ENCODE measurements at regions not wholly inside any gene's neighbourhood (a gene's known extent, or its start where the extent isn't known, plus 50 kb on each side); places are given as distances from the start of the nearest gene placed in this dataset.

DNA sequence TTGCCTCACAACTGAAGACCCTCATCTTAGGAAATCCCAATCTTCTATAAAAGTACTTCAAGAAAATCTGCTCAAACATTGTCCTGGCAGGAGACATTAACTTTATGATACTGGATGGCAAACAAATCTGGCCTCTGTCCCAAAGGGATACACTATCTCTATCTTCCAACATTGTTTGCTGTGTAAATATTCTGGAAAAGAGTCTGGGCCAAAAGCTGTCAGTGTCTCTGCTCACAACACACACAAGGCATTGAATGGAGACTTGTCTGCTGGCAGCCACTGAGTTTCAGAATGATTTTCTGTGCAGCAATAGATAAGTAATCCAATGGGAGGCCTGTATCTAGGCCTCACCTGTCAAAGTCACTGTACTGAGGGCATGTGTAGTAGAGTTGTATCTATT lies 471.1 kb downstream of the DMAC1 start:
- dilution Hi-C loops (cut with MboI; ENCODE audit: extremely low pct_ligation_motif_present, low sequenced_read_pairs): no loop called here
- Histone ChIP-seq H3K4me2 (ENCODE audit: control insufficient read depth, extremely low read depth, insufficient read depth, low read depth, low read length) (no peak overlapping the region), H3K27me3 (ENCODE audit: control insufficient read depth, extremely low read depth, insufficient read depth, low read length) (no peaks in the 10 kb centered on the region), H3K9me3 (ENCODE audit: control insufficient read depth, low read depth, low read length) (no peaks in the 10 kb centered on the region), H3K9me1 (ENCODE audit: control insufficient read depth, extremely low read depth, insufficient read depth, low read length) (no peaks in the 10 kb centered on the region), H2AFZ (ENCODE audit: control insufficient read depth, low read length) (no peak overlapping the region), H4K20me1 (ENCODE audit: control insufficient read depth, extremely low read depth, insufficient read depth, low read length) (no peaks in the 10 kb centered on the region), H3K9ac (ENCODE audit: control insufficient read depth, extremely low read depth, insufficient read depth, low read length) (no peak overlapping the region), H3K36me3 (ENCODE audit: control insufficient read depth in 2 of 2, extremely low read depth in 1 of 2, insufficient read depth in 2 of 2, low read length in 2 of 2) (no peaks in the 10 kb centered on the region), H3K4me1 (ENCODE audit: control insufficient read depth, extremely low read depth, insufficient read depth, low read length) (no peaks in the 10 kb centered on the region), H3K27ac (ENCODE audit: control insufficient read depth, insufficient read depth, low read length) (no peak overlapping the region), H3K79me2 (ENCODE audit: control insufficient read depth, insufficient read depth, low read length) (no peaks in the 10 kb centered on the region), H3K4me3 (ENCODE audit: control insufficient read depth in 2 of 3, extremely low read depth in 1 of 3, insufficient read depth in 2 of 3, low read depth in 1 of 3, low read length in 3 of 3) (no peak overlapping the region)
- FAIRE-seq: no peak
- DNase-seq (ENCODE audit: low read depth, low spot score): no peak
- TF ChIP-seq, protein P1, sequence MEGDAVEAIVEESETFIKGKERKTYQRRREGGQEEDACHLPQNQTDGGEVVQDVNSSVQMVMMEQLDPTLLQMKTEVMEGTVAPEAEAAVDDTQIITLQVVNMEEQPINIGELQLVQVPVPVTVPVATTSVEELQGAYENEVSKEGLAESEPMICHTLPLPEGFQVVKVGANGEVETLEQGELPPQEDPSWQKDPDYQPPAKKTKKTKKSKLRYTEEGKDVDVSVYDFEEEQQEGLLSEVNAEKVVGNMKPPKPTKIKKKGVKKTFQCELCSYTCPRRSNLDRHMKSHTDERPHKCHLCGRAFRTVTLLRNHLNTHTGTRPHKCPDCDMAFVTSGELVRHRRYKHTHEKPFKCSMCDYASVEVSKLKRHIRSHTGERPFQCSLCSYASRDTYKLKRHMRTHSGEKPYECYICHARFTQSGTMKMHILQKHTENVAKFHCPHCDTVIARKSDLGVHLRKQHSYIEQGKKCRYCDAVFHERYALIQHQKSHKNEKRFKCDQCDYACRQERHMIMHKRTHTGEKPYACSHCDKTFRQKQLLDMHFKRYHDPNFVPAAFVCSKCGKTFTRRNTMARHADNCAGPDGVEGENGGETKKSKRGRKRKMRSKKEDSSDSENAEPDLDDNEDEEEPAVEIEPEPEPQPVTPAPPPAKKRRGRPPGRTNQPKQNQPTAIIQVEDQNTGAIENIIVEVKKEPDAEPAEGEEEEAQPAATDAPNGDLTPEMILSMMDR (optimal IDR thresholded peaks at IDR 0.05 in 1 of 3, IDR thresholded peaks at IDR 0.05 in 1 of 3, conservative IDR thresholded peaks at IDR 0.05 in 1 of 3; ENCODE audit: extremely low read depth in 1 of 3, insufficient read depth in 2 of 3, low read length in 3 of 3): no peak
- no peak for TF ChIP-seq EZH2 (IDR thresholded peaks at IDR 0.05; ENCODE audit: low read length)

DNA sequence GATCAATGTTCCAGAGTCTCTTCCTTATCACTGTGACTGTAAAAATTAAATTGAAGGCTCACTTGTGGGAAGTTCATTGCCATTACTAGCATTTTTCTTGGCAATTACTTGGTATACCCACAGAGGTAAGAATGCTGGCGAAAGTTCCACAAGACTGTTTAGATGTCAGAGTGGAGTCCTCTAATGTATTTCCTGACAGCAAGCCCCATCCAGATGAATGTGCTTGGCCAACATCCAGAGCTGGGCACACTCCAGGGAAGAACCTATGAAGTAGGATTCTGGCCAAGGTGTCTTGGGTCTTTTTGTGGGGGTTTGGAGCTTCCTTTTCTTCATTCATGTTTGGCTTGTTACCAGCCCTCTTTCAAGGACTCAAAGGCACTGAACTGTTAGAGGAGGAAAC lies 473.6 kb downstream of the DMAC1 start:
- Histone ChIP-seq H3K27me3 (ENCODE audit: control insufficient read depth, extremely low read depth, insufficient read depth, low read length) (no peaks in the 10 kb centered on the region), H3K79me2 (ENCODE audit: control insufficient read depth, insufficient read depth, low read length) (no peaks in the 10 kb centered on the region), H3K4me1 (ENCODE audit: control insufficient read depth, extremely low read depth, insufficient read depth, low read length) (no peaks in the 10 kb centered on the region), H3K36me3 (ENCODE audit: control insufficient read depth in 2 of 2, extremely low read depth in 1 of 2, insufficient read depth in 2 of 2, low read length in 2 of 2) (no peaks in the 10 kb centered on the region), H3K9ac (ENCODE audit: control insufficient read depth, extremely low read depth, insufficient read depth, low read length) (no peak overlapping the region), H2AFZ (ENCODE audit: control insufficient read depth, low read length) (no peak overlapping the region), H3K27ac (ENCODE audit: control insufficient read depth, insufficient read depth, low read length) (no peak overlapping the region), H4K20me1 (ENCODE audit: control insufficient read depth, extremely low read depth, insufficient read depth, low read length) (no peaks in the 10 kb centered on the region), H3K9me1 (ENCODE audit: control insufficient read depth, extremely low read depth, insufficient read depth, low read length) (no peaks in the 10 kb centered on the region), H3K4me2 (ENCODE audit: control insufficient read depth, extremely low read depth, insufficient read depth, low read depth, low read length) (no peak overlapping the region), H3K9me3 (ENCODE audit: control insufficient read depth, low read depth, low read length) (no peaks in the 10 kb centered on the region), H3K4me3 (ENCODE audit: control insufficient read depth in 2 of 3, extremely low read depth in 1 of 3, insufficient read depth in 2 of 3, low read depth in 1 of 3, low read length in 3 of 3) (no peak overlapping the region)
- FAIRE-seq: no peak
- no peak for DNase-seq (ENCODE audit: low read depth, low spot score)
- TF ChIP-seq, protein P1 (optimal IDR thresholded peaks at IDR 0.05 in 1 of 3, IDR thresholded peaks at IDR 0.05 in 1 of 3, conservative IDR thresholded peaks at IDR 0.05 in 1 of 3; ENCODE audit: extremely low read depth in 1 of 3, insufficient read depth in 2 of 3, low read length in 3 of 3): no peak
- TF ChIP-seq EZH2 (IDR thresholded peaks at IDR 0.05; ENCODE audit: low read length): no peak
- dilution Hi-C loops (cut with MboI; ENCODE audit: extremely low pct_ligation_motif_present, low sequenced_read_pairs): no loop called here

Data from keratinocyte (primary cell).